NCI-H146 treated with DMSO at 0.1 percent for 48 hours (cell line): ENCODE measurements at regions not wholly inside any gene's neighbourhood (a gene's known extent, or its start where the extent isn't known, plus 50 kb on each side); places are given as distances from the start of the nearest gene placed in this dataset.

Experiments used
- DNase-seq: peaks from one replicate; lab custom pipeline; 2025; ENCODE audit not compliant: unreplicated experiment; lab: John Stamatoyannopoulos, UW

DNA sequence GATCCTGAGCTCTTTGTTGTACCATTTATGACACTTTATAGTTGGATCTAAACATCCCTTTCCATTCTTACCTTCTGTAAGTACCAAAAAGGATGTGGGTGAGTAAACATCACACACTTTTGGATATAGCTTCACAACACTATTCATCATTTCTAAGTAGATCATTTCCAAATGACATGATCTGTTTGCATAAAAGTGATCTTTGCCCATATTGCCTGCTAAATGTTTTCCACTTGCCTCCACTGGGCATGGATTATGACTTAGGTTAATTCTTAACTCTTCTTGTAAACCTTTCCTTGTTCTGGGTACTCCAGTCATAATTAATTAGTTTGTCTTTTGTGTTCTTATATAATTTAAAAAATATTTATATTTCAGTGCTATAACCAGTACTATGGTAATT, 244.9 kb upstream of the AGA start:
- DNase-seq, result no peak

DNA sequence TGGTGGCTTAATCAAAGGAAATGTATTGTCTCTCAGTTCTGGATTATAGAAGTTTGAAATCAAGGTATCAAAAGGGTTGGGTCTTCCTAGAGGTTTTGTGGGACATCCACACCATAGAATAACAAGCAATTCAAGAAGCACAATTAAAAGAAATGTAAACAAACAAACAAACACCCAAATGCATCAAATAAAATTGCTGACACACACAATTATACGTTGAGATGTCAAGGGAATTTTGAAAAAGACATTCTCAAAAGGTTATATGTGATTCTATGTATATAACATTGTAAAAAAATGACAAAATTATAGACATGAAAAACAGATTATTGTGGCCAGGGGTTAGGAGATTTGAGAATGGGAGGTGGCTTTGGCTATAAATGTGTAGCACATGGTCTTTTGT, 250.7 kb upstream of the AGA start:
- DNase-seq, result no peak

DNA sequence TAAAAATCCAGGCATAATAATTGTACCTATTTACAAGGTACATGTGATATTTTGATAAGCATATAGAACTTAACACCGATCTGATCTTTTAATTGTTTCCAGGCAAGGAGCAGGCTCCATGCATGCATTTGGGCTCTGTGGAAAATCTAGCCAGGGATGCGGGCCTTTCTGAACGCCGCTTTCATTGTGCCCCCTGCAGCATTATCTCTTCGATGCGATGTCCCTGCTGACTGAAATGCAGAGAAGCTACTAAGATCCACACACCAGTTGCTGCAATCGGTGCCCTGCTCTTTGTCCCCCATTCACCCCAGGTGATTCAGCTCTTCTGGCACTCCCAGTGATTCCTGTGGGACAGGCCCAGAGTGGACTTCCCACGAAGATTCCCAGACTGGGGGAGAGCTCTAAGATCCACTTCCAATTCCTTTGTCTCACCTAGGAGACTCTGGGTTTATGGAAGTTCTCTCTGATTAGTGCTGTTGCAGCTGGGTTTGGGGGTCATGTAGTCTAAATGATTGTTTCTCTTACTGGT, 254.3 kb upstream of the AGA start:
- no peak for DNase-seq

DNA sequence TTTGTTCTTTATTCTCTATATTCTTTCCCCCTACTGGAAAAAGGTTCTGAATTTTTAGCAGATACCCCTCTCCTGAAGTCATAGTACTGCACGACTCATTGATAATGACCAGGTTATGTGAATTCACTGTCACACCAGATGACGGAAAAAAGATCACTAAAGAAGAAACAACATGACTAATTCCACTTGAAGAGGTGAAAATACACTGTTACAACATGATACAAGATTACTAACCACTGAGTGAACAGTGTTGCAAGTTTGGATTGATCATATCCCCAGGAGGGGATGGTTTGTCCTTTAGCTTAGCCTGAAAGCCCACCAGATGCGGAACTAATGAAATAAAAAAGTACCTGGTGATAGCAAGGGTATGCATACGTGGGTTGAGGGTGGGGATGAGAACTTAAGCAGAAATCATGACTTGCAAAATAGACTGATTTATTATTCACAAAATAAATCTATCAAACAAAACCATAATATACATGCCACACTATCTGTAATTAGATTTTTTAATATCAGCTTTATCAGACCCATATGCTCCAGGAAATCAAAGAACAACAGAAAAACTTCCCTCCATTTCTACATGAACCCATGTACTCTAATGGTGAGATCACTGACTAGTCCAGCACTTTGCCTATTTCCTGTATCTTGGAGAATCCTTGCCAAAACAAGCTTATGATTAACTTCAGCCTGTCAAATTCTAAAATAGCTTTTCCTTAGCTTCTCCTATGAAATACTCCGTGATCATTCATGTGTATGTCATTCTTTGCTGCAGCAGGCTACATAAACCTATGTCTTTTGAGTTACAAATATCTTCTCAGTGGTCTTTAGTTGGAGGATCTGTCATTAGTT, 257.4 kb upstream of the AGA start:
- no peak for DNase-seq

DNA sequence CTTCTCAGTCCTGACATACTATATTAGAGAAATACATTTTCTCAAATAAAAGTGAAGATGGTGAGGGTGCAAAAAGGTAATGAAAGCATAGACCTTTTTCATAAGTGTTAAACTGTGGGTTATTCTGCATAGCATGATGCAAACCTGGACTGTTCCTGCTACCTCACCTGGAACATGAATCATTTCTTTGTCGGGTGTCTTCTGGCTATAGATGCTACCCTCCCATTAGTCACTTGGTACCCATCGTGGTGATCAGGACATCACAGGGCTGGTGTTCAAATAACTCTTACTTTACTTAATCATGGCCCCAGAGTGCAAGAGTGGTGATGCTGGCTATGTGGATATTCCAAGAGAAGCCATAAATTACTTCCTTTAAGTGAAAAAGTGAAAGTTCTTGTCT, 264.7 kb upstream of the AGA start:
- no peak for DNase-seq

DNA sequence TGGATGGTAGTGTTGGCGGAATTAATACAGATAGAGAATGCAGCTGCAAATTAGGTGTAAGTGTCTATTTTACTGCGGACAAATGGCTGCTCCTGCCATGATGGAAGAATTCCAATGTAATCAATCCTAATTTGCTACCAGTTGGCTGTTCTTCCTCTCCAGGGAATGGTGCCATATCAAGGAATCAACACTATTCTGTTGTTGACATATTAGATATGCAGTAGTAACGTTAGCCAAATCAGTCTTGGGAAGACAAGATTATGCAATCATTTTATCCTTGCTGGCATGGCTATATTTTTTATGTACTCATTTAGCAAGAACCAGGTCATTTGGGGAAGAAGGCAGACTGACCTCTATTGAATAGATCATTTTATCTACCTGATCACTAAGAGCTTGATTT, 271.2 kb upstream of the AGA start:
- no peak for DNase-seq

DNA sequence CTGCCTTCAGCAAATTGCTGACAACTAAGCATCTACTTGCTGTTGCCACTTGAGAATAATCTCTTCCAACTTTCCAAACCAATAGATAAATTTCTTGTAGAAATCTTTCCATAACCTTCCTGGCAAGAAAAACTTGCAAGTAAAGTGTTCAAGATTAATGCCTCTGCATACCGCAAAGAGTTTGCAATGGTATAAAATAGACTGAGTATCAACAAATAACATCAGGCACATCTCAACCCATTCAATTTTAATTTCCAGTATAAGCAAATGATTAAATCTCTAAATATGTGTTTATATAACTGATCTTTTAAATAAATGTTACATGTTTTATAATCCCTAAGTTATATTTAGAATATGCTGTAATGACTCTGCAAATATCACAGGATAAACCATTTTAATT, 275.2 kb upstream of the AGA start:
- DNase-seq, result no peak

DNA sequence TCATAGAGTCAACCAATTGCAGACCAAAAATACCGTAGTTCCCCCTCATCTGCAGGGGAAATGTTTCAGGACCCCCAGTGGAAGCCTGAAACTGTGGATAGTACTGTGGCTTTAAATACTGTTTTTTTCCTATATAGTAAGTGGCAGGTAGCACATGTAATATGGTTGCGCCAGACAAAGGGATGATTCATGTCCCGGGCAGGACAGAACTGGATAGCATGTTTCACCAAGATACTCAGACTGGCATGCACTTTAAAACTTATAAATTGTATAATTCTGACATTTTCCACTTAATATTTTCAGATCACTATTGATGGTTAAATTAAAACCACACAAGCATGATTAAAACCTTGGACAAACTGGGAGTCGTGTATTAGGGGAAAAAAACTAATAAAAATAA, 276.3 kb upstream of the AGA start:
- DNase-seq, result no peak

DNA sequence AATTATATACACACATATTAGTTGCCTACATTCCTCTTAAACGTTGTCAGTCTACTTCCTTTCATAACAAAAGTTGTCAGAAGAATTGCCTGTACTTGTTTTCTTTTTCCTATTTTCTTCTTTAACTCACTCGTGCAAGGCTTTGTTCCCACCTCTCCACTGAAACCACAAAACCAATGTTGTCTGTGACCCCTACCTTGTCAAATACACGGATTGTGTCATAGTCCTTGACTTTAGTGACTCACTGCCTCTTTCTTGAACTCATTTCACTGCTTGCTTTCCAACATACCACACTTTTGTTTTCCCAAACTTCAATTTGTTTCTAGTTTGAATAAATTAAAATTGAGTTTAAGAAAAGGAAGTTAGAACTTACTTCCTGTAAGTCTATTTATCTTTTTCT, 283.9 kb upstream of the AGA start:
- DNase-seq, result no peak

DNA sequence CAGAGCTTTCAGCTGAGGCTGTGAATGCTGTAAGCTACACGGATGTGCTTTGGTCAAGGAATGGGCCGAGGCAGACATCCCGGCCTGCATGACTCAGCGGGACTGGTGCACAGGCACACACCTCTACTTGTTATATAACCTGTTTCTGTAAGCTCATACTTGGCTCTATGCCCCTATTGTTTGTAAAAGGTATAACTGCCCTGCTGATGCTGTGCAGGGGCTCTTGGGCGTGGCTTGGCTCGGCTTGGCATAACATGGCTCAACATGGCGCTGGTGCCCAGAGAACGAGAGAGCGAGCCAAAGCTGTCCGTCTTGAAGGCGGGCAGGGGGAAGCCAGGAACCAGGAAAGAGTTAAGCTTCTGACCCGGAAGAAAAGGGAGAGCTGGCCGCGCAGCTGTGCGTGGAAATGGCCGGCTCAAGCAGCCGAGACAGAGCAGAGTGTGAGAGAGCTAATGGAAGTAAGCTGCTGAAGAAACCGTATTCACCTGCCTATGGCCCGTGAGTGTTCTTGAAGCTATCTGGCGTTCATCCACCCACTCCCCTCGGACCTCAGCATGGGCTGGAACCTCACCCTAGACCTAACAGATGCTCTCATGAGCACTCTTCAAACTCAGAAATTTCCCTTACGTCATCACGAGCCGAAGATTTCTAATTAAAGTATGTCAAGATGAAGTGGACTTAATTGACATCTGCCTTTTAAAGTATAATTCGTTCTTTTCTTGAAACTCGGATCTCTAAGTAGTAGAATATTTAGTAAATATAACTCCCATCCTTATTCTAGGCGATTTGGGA, 286.3 kb upstream of the AGA start:
- peak; percentile 20 for DNase-seq

DNA sequence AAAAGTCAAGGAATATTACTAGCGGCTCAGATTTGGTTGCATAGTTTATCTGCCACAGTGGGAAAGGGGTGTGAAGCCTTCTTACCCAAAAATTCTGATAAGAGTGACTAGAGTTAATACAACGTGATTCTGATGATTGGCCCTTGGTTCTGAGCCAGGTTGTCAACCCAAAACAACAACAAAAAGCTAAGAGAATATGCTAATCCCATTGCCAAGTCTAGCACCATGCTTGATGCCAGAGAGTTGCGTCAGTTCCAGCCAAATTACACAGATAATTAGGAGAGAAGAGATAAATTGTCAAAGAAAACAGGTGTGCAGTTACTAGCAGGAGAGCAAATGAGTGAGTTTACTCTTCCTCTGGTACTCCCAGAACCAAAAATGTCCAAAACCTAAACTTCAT, 287.4 kb upstream of the AGA start:
- DNase-seq, result no peak

DNA sequence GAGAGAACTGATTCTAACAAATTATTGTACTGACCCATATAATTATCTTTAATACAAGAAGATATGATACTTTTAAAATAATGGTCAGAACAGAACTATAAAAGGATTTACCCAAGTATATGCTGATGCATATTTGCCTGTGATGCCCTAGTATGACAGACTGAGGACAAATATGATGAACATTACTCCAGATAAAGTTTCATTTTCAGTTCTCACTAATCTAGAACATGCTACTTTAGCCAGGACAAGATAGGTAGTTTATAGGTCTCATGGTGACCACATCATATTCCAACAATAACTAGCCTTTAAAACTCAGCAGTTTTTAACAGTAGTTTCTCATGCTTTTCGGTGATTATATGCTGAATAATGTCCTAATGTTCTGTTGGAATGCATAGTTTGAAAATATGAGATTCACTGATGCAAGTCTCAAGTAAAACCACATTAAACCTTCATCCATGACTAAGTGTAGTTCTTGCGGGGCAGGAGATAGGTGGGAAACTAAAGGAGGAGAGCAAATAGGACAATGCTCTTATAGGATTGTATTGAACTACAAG, 295.2 kb upstream of the AGA start:
- no peak for DNase-seq

DNA sequence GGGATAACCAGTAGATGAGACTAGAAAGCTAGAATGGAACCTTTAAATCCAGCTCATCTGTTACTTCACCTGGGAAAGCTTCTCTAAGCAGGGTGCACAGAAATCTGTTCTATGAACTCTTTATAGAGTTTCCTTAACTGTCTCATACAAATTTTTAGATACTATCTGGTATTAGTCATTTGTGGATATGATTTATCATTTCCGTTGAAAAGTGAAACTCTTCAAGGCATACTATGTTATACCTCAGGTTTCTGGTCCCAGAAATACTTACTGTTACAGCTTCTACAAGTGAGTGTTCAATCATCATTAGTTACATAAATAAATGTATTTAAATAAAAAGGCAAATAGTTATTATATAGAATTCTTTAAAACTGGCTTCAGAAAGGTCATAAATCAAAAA, 298.3 kb upstream of the AGA start:
- DNase-seq, result no peak

DNA sequence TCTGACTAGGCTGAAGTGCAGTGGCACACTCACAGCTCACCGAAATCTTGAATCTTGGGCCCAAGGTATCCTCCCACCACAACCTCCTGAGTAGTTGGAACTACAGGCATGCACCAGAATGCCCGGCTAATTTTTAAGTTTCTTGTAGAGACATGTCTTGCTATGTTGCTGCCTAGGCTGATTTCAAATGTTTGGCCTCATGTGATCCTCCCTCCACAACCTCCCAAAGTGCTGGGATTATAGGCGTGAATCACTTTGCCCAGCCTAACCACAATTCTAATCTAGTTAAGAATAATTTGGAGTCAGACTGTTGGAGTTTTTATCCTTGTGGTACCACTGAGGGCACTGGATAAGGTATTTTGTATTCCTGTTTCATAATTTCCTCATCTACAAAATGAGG, 317.5 kb upstream of the AGA start:
- DNase-seq, result no peak

DNA sequence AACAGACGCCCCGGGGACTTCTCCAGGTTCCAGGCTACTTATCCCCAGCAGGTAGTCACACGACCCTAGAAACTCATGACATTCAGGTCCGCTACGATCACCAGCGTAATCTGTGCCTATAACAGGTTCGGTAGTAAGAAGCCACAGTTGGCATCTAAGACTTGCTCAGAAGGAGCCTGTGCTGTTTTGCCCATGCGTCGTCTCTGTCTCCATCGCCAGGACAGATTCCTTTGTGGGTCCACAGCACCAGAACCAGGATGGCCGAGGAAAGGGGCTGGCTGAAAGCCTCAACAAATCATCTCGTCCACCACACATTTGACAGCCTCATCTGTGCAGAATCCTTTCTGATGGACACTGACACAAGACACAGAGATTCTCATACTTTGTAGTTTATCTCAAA, 319.5 kb upstream of the AGA start:
- no peak for DNase-seq

DNA sequence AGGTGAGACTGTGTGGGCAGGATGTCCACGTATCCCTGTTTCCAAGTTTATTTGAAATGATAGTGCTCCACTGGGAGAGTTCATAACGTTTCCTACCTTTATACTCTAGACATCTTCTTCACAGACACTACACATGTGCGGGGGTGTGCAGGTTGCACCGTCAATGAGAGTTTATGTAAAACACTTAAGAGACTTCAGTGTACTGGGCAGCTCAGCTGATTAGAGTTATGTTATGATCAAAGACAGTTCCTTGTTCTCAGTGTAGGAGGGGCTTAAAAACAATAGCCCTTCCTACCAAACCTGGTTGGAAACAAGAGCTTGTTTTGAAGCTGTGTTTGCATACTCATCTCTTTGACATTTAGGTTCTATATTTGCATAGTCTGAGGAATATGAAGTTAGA, 326.9 kb upstream of the AGA start:
- no peak for DNase-seq

DNA sequence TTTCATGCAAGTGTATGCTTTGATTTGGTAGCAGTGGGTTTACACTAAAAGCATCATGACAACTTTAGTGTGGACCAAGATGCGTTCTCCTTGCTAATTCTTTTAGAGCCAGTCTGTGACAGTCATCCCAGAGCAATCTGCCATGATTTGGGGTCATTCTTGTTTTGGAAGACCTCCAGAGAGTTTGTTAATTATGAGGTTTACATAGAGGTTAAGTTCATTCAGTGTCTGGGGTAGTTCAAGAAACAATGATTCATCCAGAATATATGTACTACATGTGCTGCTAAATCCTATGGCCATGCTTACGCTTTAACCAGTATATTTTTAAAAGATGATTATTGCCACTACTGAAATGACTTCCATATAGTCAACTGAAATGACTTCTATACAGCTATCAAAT, 328.5 kb upstream of the AGA start:
- DNase-seq, result no peak

DNA sequence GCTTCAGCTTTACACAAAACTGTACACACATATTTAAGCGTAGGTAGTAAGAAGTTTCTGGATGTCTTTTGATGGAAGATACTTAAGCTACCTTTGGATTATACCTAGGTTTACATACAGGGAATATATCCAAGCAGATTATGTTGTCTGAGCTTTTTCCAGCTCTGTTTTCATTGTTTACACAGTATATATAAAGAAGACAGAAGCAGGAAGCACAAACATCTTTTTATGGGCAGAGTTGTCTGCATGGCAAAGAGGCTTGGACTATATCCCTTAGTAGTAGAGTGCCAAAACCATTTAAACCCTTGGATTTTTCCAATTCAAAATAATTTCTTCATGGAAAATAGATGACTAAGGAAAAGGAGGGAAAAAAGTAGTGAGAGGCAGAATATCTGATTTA, 329.4 kb upstream of the AGA start:
- no peak for DNase-seq

DNA sequence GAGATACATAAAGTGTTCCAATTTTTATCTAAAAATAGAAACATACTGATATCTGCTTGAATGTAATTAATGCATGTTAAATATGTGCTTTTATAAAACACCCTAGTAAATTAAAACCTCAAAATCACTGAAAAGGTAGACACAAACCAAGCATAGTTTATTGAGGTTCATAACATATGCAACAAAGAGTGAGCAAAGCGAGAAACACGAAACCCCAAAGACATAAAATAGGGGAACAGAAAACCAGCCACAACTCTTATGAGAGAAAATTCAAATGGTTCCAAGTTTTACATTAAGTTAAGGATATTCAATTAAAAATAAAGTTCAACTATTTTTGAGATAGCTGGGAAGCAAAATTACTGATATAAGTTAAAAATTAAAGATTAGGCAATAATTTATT, 336.4 kb upstream of the AGA start:
- DNase-seq, result no peak

DNA sequence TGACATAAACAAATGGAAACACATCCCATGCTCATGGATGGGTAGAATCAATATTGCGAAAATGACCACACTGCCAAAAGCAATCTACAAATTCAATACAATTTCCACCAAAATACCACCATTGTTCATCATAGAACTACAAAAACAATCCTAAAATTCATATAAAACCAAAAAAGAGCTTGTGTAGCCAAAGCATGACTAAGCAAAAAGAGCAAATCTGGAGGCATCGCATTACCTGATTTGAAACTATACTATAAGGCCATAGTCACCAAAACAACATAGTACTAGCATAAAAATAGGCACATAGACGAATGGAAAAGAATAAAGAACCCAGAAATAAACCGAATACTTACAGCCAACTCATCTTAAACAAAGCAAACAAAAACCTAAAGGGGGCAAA, 342.8 kb upstream of the AGA start:
- no peak for DNase-seq

DNA sequence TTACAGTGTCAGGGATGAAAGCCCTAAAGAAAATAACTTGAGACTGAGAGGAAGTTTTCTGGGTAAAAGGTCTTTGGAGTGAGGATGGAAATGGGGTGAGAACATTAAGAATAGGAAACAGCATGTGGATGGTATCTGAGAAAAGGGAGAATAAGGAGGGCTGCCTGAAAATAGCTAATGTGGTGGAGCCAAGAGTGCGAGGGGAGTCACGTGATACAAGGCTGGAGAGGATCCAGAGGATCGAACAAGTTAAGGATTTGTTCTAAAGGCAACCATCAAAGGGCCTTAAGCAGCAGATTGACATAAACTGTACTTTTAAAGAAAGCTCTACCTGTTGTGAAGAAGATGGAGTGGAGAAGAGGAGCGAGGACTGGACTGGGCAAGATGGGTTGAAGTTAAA, 347.4 kb upstream of the AGA start:
- no peak for DNase-seq

DNA sequence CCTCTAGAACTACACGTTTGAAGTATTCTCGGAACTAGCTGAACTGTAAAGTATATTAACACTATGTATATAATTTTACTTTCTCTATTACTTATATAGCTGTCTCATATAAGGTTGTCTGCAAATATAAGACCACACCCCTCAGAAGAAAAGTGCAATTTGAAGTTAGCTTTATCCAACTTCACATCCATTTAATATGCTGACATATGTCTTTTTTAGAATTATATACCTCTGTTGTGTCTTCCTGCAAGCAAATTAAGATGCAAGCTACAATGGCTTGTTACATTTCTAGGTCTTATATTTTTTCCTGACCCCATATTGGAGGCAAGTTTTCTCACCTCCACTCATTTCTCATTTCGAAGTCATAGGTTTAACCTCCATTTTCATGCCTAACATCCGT, 349.0 kb upstream of the AGA start:
- DNase-seq, result no peak
